ENCODE measurements at regions not wholly inside any gene's neighbourhood (a gene's known extent, or its start where the extent isn't known, plus 50 kb on each side); places are given as distances from the start of the nearest gene placed in this dataset.

DNA sequence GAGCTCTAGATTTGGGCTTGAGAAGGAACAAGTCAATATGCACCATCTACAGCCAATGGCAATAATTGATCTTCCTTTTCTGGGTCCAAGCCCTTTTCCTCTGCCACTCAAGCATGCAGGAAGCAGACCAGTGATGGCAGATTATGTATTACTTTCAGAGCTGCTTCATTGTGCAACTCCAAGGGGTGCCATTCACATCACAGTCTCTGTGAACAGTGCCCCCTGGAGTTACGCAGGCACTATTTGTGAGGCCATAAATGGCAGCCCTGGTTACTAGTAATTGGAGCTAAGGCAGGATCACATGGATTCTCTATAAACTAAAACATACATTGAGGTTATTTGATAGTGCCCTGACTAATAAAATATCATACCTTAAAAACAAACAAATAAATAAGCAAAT lies 313.4 kb upstream of the SLC7A11 start:
- TF ChIP-seq L3MBTL2 (conservative IDR thresholded peaks at IDR 0.05): no peak
- TF ChIP-seq BHLHE40 (IDR thresholded peaks at IDR 0.05; ENCODE audit: borderline replicate concordance): no peak
- TF ChIP-seq, protein P1, sequence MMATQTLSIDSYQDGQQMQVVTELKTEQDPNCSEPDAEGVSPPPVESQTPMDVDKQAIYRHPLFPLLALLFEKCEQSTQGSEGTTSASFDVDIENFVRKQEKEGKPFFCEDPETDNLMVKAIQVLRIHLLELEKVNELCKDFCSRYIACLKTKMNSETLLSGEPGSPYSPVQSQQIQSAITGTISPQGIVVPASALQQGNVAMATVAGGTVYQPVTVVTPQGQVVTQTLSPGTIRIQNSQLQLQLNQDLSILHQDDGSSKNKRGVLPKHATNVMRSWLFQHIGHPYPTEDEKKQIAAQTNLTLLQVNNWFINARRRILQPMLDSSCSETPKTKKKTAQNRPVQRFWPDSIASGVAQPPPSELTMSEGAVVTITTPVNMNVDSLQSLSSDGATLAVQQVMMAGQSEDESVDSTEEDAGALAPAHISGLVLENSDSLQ (IDR thresholded peaks at IDR 0.05): no peak
- TF ChIP-seq SP1 (IDR thresholded peaks at IDR 0.05): no peak
- TF ChIP-seq NFRKB (IDR thresholded peaks at IDR 0.05): no peak
- no peak for TF ChIP-seq ZNF384 (IDR thresholded peaks at IDR 0.05)
- TF ChIP-seq FOXK2 (IDR thresholded peaks at IDR 0.05): no peak
- TF ChIP-seq FOXM1 (IDR thresholded peaks at IDR 0.05; ENCODE audit: borderline replicate concordance): no peak
- no peak for TF ChIP-seq ELF4 (IDR thresholded peaks at IDR 0.05)
- TF ChIP-seq FOXA1 (IDR thresholded peaks at IDR 0.05): no peak
- TF ChIP-seq TARDBP (IDR thresholded peaks at IDR 0.05): no peak
- TF ChIP-seq SUZ12 (IDR thresholded peaks at IDR 0.05): no peak
- TF ChIP-seq ARNT (IDR thresholded peaks at IDR 0.05): no peak

Measured in HEK293T (cell line).